GM12873 (cell line): ENCODE measurements at regions not wholly inside any gene's neighbourhood (a gene's known extent, or its start where the extent isn't known, plus 50 kb on each side); places are given as distances from the start of the nearest gene placed in this dataset.

ENCODE experiments used
- TF ChIP-seq, protein P1 (sequence below): IDR thresholded peaks from 2 replicates; pipeline ENCODE4 v1.5.1; 2012; ENCODE audit warnings: low read depth, mild to moderate bottlenecking, moderate library complexity, low read length, control low read depth; ENCODE audit not compliant: insufficient read depth; ENCODE audit errors: missing control alignments

- TF ChIP-seq, protein P1, sequence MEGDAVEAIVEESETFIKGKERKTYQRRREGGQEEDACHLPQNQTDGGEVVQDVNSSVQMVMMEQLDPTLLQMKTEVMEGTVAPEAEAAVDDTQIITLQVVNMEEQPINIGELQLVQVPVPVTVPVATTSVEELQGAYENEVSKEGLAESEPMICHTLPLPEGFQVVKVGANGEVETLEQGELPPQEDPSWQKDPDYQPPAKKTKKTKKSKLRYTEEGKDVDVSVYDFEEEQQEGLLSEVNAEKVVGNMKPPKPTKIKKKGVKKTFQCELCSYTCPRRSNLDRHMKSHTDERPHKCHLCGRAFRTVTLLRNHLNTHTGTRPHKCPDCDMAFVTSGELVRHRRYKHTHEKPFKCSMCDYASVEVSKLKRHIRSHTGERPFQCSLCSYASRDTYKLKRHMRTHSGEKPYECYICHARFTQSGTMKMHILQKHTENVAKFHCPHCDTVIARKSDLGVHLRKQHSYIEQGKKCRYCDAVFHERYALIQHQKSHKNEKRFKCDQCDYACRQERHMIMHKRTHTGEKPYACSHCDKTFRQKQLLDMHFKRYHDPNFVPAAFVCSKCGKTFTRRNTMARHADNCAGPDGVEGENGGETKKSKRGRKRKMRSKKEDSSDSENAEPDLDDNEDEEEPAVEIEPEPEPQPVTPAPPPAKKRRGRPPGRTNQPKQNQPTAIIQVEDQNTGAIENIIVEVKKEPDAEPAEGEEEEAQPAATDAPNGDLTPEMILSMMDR: peak; percentile 90
Measured at GRCh38 chr3:24680214-24680967, 185.7 kb upstream of the THRB start.

GRCh38 chr3:24682141-24682547 is 187.5 kb upstream of the THRB start:
- TF ChIP-seq, protein P1: no peak

- TF ChIP-seq, protein P1: no peak
Measured at GRCh38 chr3:24683090-24683489, 188.4 kb upstream of the THRB start.

DNA sequence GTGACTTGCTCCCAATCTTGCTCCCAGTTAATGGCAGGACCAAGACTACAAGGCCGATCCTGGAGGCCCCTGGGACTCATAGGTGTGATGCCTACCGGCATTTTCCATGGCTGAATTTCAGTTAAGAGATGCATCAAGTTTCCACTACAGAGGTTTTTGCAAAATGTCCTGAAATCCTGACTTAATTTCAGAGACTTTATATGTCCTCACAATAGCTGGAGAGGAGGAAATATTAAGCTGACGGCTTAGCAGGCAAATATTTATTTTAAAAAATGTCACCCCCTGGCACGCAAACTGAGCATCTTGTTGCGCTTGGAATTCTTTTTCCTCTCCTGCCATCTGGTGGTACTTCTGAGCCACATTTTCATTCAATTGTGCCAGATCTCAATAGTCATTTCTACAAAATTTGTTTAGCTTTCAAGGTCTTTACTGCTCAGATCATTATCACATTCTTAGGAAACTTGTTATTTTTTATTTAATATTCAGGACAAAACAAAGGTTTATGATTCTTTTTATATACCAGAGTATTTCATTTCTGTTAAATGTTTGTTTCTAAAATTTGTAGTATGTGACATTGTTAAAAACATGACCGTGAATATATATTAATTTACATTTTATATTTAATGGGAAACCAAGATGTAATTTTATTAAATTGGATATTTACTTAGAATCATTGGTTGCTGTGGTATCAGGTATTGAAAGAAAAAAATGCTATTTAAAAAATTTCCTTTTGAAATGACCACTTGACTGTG is 189.2 kb upstream of the THRB start:
- TF ChIP-seq, protein P1: peak; percentile 26

DNA sequence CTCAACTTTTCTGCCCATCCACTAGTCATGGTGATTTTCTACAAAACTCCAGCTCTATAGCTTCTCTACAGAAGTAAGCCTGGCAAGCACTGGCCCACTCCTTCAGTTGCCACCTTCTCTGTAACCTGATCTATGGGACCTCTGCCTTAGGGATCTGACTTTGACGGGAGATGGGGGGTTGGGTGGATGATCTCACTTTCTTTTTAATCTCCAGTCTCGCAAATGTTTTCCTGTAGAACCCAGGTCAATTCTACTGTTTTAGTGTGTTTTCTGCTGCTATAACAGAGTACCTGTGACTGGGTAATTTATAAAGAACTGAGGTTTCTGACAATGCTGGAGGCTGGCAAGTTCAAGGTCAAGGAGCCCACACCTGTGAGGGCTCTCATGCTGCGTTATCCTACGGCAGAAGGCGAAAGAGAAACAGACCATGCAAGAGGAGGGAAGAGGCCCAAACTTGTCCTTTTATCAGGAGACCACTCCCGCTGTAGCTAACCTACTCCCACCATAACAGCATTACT is 189.9 kb upstream of the THRB start:
- TF ChIP-seq, protein P1: no peak

DNA sequence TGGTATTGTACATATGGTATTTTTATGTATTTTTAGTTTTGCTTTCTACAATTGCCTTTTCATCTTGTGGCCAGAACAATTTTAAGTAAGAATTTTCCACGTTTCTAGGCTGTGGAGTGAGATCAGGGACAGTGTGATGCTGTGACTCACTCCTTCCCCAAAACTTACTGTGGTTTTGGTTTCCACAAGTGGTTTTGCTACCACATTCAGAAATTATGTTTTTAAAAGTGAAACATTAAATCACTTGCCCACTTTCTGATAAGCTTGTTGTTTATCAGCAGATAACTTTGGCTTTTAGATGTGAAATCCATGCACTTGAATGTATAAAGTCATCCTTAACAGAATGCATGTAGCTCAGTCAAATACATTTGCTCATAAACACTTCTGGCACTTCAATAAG is 192.2 kb upstream of the THRB start:
- TF ChIP-seq, protein P1: no peak

DNA sequence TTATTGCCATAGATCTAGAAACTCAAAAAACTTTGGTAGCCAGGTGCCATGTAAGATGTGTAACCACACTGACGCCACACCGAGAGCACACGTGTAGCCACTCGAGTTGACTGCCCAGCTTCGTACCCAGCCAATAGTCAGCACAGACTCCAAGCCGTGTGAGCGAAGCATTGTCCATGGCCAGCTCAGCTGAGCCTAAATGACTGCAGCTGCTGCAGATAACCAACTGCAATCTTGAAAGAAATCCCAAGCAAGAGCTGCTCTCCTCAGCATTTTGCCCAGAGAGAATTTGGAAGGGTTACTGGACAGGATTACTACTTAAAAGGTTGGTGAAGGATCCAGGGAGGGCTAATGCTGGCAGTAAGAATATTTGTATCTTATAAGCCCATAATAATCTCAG is 193.0 kb upstream of the THRB start:
- TF ChIP-seq, protein P1: no peak
